Keratinocyte (primary cell): ENCODE measurements at regions not wholly inside any gene's neighbourhood (a gene's known extent, or its start where the extent isn't known, plus 50 kb on each side); places are given as distances from the start of the nearest gene placed in this dataset.

Source experiments
- CTCF ChIP-seq, 3 experiments: IDR thresholded peaks in 1 of 3; conservative IDR thresholded peaks in 1 of 3; optimal IDR thresholded peaks in 1 of 3; 2 replicates in 2 of 3; 3 replicates in 1 of 3; pipeline versions ENCODE3 to v1.5.1; 2011; ENCODE audit warnings: low read length in 3 of 3, mild to moderate bottlenecking in 3 of 3, moderate library complexity in 2 of 3, control low read depth in 1 of 3, inconsistent platforms in 1 of 3; ENCODE audit not compliant: insufficient read depth in 2 of 3; ENCODE audit errors: extremely low read depth in 1 of 3
- EZH2 ChIP-seq: IDR thresholded peaks from one replicate; pipeline ENCODE4 v1.6.1; 2012; ENCODE audit warnings: inconsistent platforms, mild to moderate bottlenecking, low read length, moderate library complexity

- TF ChIP-seq CTCF (optimal IDR thresholded peaks at IDR 0.05 in 1 of 3, IDR thresholded peaks at IDR 0.05 in 1 of 3, conservative IDR thresholded peaks at IDR 0.05 in 1 of 3; ENCODE audit: extremely low read depth in 1 of 3, insufficient read depth in 2 of 3, low read length in 3 of 3) (no peak), EZH2 (no peak)
Measured at GRCh38 chr11:71136095-71136845, 116.1 kb downstream of the SHANK2 start.
